ENCODE measurements at regions not wholly inside any gene's neighbourhood (a gene's known extent, or its start where the extent isn't known, plus 50 kb on each side); places are given as distances from the start of the nearest gene placed in this dataset.

DNA sequence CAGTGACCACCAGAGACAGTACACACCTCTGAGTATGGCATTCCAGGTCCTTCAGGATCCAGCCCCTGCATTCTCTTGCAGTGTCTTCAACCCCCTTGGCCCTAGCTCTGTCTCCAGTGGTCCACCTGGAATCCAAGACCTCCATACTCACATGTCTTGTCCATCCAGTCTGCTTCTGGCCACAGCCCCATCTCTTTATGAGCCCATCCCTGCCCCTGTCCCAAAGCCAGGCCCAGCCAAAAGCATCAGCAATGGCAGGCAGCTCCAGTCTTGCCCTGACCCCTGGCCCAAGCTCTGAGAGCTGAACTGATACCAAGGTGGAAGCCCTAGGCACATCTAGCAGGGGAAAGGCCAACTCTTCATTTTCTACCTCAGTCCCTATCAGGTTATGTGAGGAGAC is 119.6 kb upstream of the PTPRT start:
- no peak for DNase-seq (ENCODE audit: low read depth in 2 of 2)

GRCh38 chr20:43306837-43307236 is 117.1 kb upstream of the PTPRT start:
- DNase-seq (ENCODE audit: low read depth in 2 of 2) = no peak

GRCh38 chr20:43305749-43306148 is 116.0 kb upstream of the PTPRT start:
- DNase-seq (ENCODE audit: low read depth in 2 of 2) = no peak

DNA sequence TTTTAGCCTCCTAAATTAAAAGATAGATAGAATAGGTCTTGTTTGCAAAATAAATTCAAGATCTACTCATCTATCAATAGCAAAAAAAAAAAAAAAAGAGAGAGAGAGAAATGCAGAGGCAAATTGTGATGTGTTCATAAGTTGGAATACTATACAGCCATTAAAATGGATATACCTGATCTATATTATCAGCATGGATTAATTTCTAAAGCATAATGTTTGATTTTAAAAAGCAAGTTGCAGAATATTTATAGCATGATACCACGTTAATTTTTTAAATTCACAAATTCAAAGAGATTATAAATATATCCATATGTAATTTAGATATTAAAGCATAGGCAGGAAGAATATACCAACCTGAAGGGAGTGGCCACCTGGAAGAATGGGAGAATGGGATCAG is 114.9 kb upstream of the PTPRT start:
- no peak for DNase-seq (ENCODE audit: low read depth in 2 of 2)

- DNase-seq (ENCODE audit: low read depth in 2 of 2) = no peak
These were observed 113.2 kb upstream of the PTPRT start for GRCh38 chr20:43302936-43303335.

DNA sequence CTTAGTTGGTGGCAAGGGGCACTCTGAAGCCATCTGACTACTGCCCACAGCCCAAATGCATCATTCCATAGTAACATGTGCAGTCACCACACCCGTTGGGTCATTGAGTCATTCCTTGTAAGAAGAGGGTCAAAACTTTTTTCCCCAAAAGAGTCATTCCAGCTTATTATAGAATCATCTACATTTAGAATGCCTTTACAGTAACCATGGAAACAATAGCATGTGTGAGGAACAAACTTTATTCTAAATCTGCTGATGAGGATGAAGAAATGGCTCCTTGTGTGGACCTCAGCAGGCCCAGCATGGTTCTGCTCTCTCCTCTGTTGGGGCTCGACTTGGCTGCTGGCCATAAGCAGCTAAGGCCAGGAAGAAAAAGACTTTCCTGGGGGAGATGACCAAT is 111.2 kb upstream of the PTPRT start:
- DNase-seq (ENCODE audit: low read depth in 2 of 2) = no peak

- DNase-seq (ENCODE audit: low read depth in 2 of 2) = no peak
These were observed 106.1 kb upstream of the PTPRT start for GRCh38 chr20:43295781-43296180.

DNA sequence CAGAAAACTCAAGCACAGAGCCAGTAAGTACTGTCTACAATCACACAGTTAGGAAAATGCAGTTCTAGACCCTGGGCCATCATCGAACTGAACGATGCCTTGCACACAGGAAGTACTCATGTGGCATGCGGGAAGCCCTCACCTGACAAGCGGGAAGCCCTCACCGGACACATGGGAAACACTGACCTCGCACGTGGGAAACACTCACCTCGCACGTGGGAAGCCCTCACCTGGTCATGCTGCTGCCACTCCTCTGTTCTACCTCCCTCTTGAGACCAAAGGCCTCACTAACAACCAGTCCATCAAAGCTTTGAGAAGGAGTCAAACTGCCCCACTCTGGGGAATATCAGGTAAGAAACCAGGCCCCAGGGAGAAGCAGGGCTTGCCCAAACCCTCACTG is 105.6 kb upstream of the PTPRT start:
- no peak for DNase-seq (ENCODE audit: low read depth in 2 of 2)

GRCh38 chr20:43294031-43294430 is 104.3 kb upstream of the PTPRT start:
- DNase-seq (ENCODE audit: low read depth in 2 of 2) = no peak

DNA sequence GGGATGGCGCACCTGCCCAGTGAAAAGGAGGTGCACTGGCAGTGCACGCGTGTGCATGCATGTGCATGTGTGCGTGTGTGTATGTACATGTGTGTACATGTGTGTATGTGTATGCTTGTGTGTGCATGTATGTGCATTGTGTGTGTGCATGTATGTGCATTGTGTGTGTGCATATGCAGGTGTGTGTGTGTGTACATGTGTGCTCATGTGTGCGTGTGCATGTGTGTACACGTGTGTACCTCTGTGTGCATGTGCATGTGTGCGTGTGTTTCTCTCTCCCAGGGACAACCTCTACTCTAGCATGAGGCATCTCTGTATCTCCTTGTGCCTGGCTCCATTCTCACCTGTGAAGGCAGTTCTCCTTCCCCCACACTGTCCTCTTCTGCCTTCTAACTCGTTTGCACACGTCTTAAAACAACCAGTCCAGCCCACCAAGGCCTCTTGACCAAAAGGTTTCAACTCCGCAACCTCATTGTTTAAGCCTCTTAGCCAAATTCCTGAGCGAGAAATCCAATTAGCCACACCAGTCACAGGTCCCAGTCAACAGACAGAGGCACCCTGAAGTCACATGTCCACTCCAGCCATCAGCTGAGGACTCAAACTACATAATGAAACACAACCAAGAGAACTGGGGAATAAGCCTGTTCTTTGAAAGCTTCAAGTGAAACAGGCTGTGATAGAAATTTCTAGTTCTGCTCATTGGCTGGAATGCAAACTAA is 103.5 kb upstream of the PTPRT start:
- no peak for DNase-seq (ENCODE audit: low read depth in 2 of 2)

- no peak for DNase-seq (ENCODE audit: low read depth in 2 of 2)
These were observed 102.5 kb upstream of the PTPRT start for GRCh38 chr20:43292222-43292621.

DNA sequence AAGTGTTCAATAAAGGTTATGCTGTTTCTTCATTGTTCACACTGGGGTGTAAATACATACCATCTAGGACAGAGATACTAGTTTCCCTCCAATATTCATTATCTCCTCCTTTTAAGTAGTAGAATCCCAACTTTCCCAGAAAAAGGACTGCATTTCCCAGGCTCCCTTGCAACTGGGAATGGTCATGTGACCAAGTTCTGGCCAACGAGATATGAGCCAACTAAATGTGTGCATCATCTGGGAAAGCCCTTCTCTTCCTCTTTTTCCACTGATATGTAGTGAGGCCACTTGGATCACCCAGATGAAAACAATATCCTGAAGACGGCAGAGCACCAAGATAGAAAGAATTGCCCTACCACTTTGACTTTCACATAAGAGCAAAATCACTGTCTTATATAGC is 97.9 kb upstream of the PTPRT start:
- no peak for DNase-seq (ENCODE audit: low read depth in 2 of 2)

DNA sequence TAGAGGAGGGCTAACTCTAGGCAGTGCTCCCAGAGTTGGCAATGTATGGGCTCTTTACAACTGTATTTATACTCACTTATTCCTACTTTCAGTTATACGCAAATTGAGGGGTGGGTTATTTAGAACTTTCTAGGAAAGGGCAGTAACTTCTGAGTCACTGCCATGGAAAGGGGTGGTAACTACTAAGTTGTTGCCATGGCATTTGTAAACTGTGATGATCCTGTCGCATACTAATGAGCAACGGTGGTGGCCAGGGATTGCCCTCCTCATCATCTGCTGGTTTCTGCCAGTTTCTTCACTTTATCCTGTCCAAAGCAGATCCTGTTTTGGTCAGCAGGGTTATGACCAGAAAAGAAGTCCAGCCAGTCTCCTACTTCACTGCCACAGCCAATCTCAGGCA is 95.5 kb upstream of the PTPRT start:
- no peak for DNase-seq (ENCODE audit: low read depth in 2 of 2)

GRCh38 chr20:43284486-43284885 is 94.8 kb upstream of the PTPRT start:
- no peak for DNase-seq (ENCODE audit: low read depth in 2 of 2)

GRCh38 chr20:43283126-43283525 is 93.4 kb upstream of the PTPRT start:
- DNase-seq (ENCODE audit: low read depth in 2 of 2) = no peak

DNA sequence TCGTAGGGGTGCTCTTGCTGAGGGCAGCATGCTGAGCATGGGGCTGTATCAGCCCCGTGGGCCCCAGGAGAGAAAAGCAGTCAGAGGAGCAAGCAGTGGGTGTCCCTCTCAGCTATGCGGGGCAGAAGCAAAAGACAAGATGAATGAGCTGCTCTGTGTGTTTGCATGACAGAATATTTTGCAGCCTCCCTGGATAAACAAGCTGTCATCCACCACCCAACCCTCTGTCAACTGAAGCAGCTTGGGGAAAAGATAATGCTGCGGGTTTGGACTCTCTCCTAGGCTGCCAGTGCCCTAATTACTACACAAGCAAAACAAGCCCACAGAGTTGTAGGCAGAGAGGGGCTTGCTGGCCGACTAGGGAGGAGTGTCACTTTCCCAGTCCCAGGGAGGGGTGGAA is 82.3 kb upstream of the PTPRT start:
- DNase-seq (ENCODE audit: low read depth in 2 of 2) = no peak

DNA sequence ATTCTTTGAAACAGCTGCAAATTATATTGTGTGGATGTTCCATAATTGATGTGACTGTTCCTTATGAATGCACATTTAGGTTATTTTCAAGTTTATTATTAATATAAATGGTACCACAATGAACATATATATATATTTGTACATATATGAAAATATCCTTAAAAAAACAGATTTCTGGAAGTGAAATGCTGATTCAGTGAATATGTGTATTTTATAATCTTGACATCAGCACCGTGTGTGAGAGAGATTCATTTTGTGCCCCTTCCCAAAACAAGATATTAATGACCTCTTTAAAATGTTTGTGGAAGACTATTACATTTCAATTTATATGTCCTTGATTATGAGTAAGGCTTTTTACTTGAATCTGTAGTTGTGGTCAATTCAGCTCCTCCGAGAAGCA is 75.7 kb upstream of the PTPRT start:
- DNase-seq (ENCODE audit: low read depth in 2 of 2) = no peak

GRCh38 chr20:43263226-43263625 is 73.5 kb upstream of the PTPRT start:
- no peak for DNase-seq (ENCODE audit: low read depth in 2 of 2)

DNA sequence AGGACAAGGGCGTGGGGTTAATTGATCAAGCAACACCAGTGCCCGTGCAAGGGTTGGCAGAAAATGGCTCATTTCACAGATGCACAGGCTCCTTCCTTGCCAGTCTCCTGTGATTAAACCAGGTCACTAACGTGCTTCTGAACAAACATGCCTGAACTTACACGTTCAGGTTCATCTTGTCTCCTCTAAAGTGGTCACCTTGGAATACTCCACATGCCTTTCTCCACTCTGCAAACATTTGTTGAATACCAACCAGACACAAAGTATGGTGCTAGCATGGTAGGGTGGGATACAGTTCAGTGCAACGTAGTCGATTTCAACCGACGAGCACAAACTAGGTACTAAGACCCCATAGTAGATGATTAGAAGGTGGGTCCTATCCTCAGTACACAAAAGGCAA is 72.6 kb upstream of the PTPRT start:
- DNase-seq (ENCODE audit: low read depth in 2 of 2) = no peak

- DNase-seq (ENCODE audit: low read depth in 2 of 2) = no peak
These were observed 66.2 kb upstream of the PTPRT start for GRCh38 chr20:43255877-43256276.

DNA sequence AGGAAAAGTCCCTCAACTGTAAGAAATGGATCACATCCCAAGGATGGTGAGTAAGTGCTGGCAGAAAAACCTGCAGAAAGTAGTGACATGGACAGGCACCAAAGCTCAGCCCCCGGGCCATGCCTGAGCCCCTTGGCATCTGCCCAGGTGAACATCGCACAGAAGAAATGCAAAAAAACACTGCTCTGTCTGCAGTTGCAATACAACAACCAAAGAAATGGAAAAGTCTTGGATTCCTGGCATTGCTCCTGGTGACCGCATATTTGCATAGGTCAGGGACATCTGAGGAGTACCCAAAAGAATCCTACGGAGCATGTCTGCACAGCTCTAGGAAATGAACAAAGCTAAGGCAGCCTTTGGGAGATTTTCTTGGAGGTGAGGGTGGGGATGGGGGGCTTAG is 63.1 kb upstream of the PTPRT start:
- DNase-seq (ENCODE audit: low read depth in 2 of 2) = no peak

- no peak for DNase-seq (ENCODE audit: low read depth in 2 of 2)
These were observed 58.6 kb upstream of the PTPRT start for GRCh38 chr20:43248341-43248740.

DNA sequence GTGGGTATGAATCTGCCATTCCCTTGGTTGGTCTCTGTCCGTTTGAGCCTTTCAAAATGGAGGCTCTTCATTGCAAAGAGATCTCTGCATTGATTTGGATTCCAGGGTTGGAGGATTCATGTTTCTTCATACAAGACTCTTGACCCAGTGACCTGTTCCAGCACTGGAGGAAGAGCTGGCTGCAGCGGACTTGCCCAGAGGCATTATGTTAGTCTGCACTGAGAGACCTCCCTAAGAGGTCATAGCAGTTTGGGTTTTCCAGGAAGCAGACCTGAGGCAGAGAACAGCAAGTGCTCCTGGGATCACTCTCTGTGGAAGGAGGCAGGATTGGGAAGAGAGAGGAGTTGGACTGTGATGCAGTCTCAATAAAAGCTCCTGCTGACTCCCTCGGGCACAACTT is 57.7 kb upstream of the PTPRT start:
- no peak for DNase-seq (ENCODE audit: low read depth in 2 of 2)

GRCh38 chr20:43244647-43245046 is 54.9 kb upstream of the PTPRT start:
- no peak for DNase-seq (ENCODE audit: low read depth in 2 of 2)

All from activated CD4-positive, alpha-beta T cell treated with anti-CD3 and anti-CD28 coated beads for 24 hours (primary cell).